Ovary (tissue), 3 donors: ENCODE measurements at regions not wholly inside any gene's neighbourhood (a gene's known extent, or its start where the extent isn't known, plus 50 kb on each side); places are given as distances from the start of the nearest gene placed in this dataset.

Source experiments
- POLR2A ChIP-seq: fragments of 450-650 bp; IDR thresholded peaks from one replicate; pipeline ENCODE4 v1.6.1; 2017; ENCODE audit warnings: antibody characterized with exemption, mild to moderate bottlenecking, moderate library complexity
- TF ChIP-seq, protein P1 (sequence below), 3 donors: fragments of 450-650 bp in 2 of 3; fragments of 200-600 bp in 1 of 3; IDR thresholded peaks; one replicate each; pipeline versions ENCODE4 v1.5.1 to v1.8.0; 2016 to 2022; ENCODE audit warnings: antibody characterized with exemption in 3 of 3, mild to moderate bottlenecking in 1 of 3
- donor health status: DM: no; HTN: no; CAD: no.

- TF ChIP-seq, protein P1, sequence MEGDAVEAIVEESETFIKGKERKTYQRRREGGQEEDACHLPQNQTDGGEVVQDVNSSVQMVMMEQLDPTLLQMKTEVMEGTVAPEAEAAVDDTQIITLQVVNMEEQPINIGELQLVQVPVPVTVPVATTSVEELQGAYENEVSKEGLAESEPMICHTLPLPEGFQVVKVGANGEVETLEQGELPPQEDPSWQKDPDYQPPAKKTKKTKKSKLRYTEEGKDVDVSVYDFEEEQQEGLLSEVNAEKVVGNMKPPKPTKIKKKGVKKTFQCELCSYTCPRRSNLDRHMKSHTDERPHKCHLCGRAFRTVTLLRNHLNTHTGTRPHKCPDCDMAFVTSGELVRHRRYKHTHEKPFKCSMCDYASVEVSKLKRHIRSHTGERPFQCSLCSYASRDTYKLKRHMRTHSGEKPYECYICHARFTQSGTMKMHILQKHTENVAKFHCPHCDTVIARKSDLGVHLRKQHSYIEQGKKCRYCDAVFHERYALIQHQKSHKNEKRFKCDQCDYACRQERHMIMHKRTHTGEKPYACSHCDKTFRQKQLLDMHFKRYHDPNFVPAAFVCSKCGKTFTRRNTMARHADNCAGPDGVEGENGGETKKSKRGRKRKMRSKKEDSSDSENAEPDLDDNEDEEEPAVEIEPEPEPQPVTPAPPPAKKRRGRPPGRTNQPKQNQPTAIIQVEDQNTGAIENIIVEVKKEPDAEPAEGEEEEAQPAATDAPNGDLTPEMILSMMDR (IDR thresholded peaks at IDR 0.05), result no peak
- TF ChIP-seq POLR2A, result no peak
These were observed 109.4 kb upstream of the MBNL1 start for GRCh38 chr3:152159328-152159727.
